ENCODE measurements at regions not wholly inside any gene's neighbourhood (a gene's known extent, or its start where the extent isn't known, plus 50 kb on each side); places are given as distances from the start of the nearest gene placed in this dataset.
A peak's percentile ranks its signal among the peaks of the same experiment; 100 is the strongest.

DNA sequence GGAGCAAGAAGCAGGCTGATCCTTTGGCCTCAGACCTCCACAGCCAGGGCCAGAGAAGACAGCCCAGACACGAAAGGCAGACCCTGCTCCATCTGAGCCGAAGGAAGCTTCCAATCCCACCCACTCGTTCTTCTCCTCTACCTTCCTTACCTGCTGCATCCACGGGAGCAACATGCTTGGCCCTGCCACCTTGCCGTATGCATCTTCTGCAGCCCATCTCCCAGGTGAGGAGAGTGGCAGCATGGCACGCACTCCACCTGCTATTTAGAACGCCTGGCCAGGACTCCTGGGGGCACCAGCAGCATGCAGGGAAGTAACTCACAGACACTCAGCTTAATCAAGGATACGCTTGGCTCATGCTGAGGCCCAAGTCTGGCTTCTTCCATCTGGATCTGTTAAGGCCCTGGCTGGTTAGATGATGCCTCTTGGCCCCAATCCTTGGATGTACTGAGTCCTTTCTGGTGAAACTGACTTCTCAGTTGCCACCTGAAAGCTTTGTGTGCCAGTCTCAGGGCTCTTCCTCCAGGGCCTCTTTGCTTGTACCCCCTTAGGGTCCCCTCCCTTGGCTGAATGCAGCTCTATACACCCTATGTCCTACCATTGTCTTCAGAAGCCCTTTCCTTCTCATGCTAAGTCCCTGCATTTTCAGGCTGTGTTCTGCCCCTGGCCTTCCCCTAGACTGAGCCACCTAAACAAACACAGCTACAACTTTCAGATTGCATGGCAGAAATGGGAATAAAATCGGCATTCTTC, 604.9 kb downstream of the BUD13 start:
- Histone ChIP-seq H3K36me3 (no peaks in the 10 kb centered on the region), H3K4me1 (no peaks in the 10 kb centered on the region), H3K4me3 (no peak overlapping the region), H3K9me3 (no peaks in the 10 kb centered on the region), H3K27ac (no peak overlapping the region), H3K27me3 (no peaks in the 10 kb centered on the region)
- peak; percentile 56 to 72 for DNase-seq (ENCODE audit: extremely low spot score in 2 of 2)
- intact Hi-C loops (cut with DNase I): no loop called here
- TF ChIP-seq POLR2AphosphoS5 (IDR thresholded peaks at IDR 0.05; ENCODE audit: insufficient read depth in 1 of 2, low read depth in 1 of 2) (no peak), POLR2A (IDR thresholded peaks at IDR 0.05) (no peak)
- TF ChIP-seq, protein P1, sequence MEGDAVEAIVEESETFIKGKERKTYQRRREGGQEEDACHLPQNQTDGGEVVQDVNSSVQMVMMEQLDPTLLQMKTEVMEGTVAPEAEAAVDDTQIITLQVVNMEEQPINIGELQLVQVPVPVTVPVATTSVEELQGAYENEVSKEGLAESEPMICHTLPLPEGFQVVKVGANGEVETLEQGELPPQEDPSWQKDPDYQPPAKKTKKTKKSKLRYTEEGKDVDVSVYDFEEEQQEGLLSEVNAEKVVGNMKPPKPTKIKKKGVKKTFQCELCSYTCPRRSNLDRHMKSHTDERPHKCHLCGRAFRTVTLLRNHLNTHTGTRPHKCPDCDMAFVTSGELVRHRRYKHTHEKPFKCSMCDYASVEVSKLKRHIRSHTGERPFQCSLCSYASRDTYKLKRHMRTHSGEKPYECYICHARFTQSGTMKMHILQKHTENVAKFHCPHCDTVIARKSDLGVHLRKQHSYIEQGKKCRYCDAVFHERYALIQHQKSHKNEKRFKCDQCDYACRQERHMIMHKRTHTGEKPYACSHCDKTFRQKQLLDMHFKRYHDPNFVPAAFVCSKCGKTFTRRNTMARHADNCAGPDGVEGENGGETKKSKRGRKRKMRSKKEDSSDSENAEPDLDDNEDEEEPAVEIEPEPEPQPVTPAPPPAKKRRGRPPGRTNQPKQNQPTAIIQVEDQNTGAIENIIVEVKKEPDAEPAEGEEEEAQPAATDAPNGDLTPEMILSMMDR (IDR thresholded peaks at IDR 0.05): no peak

DNA sequence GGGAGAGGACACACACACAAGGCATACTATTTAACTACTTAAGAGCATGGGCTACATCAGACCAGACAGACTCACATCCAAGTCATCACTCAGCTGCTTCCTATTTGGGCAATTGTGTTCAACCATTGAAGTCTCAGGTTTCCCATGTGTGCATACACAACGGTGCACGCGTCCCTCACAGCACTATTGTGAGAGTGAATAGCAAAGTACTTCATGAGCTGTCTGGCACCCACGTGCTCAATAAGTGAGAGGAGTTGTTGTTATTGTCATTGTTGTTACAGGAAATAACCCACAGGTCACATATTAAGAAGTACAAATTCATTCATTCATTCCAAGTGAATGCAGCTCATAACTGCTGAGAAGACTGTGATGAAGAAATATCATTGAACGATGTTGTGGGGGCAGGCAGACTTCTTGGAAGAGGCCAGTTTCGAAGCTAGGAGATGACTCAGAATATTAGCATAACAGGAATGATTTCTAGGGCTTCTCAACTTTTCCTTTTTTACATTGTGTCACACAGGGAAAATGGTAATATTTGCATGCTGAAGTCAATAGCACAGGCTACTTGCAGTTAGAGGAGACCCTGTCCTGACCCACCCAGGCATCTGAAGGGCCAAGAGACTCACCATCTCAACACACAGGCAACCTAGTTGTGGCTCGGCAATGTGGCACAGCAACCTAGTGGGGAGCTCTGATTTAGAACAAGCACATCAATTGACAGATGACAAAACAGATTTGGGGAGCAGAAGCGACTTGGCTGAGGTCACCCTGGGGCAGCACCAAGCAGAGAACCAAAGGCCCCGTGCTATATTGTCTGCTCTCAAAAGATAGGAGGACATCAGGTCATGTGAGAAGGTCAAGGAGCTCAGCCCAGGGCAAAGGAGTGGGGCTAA, 606.0 kb downstream of the BUD13 start:
- peak; percentile 55 to 67 for DNase-seq (ENCODE audit: extremely low spot score in 2 of 2)
- H3K27ac ChIP-seq: no peak overlapping the region
- no peaks in the 10 kb centered on the region for H3K4me1 ChIP-seq
- TF ChIP-seq, protein P1 (IDR thresholded peaks at IDR 0.05): no peak
- TF ChIP-seq POLR2AphosphoS5 (IDR thresholded peaks at IDR 0.05; ENCODE audit: insufficient read depth in 1 of 2, low read depth in 1 of 2): no peak
- no peak for TF ChIP-seq POLR2A (IDR thresholded peaks at IDR 0.05)
- intact Hi-C loops (cut with DNase I): no loop called here
- no peaks in the 10 kb centered on the region for H3K36me3 ChIP-seq
- H3K4me3 ChIP-seq: no peak overlapping the region
- no peaks in the 10 kb centered on the region for H3K9me3 ChIP-seq
- no peaks in the 10 kb centered on the region for H3K27me3 ChIP-seq

DNA sequence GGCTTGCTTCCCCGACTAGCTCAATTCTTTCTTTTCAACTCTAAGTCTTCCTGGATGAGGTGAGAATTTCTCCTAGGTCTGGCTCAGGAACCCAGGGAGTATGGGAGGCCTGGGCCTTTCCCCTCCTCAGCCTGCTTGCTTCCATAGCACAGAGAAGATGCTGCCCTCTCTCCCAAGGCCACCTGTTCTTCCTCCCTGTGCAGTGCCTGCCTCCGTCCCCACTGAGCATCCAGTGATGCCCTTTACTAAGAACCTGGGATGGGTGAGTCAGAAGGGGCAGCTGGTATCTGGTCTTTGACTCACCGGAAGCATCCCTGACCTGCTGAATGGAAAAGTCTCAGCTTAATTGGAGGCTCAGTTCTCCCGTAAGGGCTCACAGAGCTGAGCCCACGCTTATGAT, 607.9 kb downstream of the BUD13 start:
- intact Hi-C loops (cut with DNase I): no loop called here
- Histone ChIP-seq H3K27me3 (no peaks in the 10 kb centered on the region), H3K36me3 (no peaks in the 10 kb centered on the region), H3K9me3 (no peaks in the 10 kb centered on the region), H3K27ac (no peak overlapping the region), H3K4me1 (no peaks in the 10 kb centered on the region), H3K4me3 (no peak overlapping the region)
- peak; percentile 18 to 72 for DNase-seq (ENCODE audit: extremely low spot score in 2 of 2)
- TF ChIP-seq POLR2A (IDR thresholded peaks at IDR 0.05): no peak
- no peak for TF ChIP-seq POLR2AphosphoS5 (IDR thresholded peaks at IDR 0.05; ENCODE audit: insufficient read depth in 1 of 2, low read depth in 1 of 2)
- TF ChIP-seq, protein P1 (IDR thresholded peaks at IDR 0.05): no peak

DNA sequence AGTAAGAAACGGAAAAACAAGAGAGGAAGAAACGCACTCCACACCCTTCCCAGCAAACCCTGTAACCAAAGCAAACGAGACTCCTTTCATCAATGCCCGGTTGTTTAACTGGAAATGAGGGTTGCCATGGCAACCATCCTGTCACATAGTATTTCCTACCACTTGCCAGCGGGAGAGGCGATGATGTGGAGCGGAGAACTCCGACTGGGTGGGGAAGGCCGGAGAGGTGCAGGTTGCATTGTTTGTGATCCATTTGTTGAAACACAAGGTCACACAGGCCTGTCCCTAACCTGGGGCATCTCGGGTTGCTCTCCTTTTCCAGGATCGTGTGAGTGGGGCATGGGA, 609.9 kb downstream of the BUD13 start:
- no peaks in the 10 kb centered on the region for H3K4me1 ChIP-seq
- TF ChIP-seq POLR2A (IDR thresholded peaks at IDR 0.05) (no peak), POLR2AphosphoS5 (IDR thresholded peaks at IDR 0.05; ENCODE audit: insufficient read depth in 1 of 2, low read depth in 1 of 2) (no peak)
- TF ChIP-seq, protein P1 (IDR thresholded peaks at IDR 0.05): no peak
- H3K36me3 ChIP-seq: no peaks in the 10 kb centered on the region
- H3K4me3 ChIP-seq: no peak overlapping the region
- no peaks in the 10 kb centered on the region for H3K9me3 ChIP-seq
- intact Hi-C loops (cut with DNase I): no loop called here
- no peaks in the 10 kb centered on the region for H3K27me3 ChIP-seq
- no peak overlapping the region for H3K27ac ChIP-seq
- DNase-seq (ENCODE audit: extremely low spot score in 2 of 2): peak; percentile 37 to 93
